NCI-H2227 (cell line): ENCODE measurements at regions not wholly inside any gene's neighbourhood (a gene's known extent, or its start where the extent isn't known, plus 50 kb on each side); places are given as distances from the start of the nearest gene placed in this dataset.
"Not testable (repeated sequence)": the region's sequence is repeated elsewhere in the genome, so short reads cannot be mapped to it uniquely, and the experiment has no call there.

ENCODE experiments used
- DNase-seq: peaks from one replicate; lab custom pipeline; 2025; ENCODE audit not compliant: unreplicated experiment; lab: John Stamatoyannopoulos, UW

DNA sequence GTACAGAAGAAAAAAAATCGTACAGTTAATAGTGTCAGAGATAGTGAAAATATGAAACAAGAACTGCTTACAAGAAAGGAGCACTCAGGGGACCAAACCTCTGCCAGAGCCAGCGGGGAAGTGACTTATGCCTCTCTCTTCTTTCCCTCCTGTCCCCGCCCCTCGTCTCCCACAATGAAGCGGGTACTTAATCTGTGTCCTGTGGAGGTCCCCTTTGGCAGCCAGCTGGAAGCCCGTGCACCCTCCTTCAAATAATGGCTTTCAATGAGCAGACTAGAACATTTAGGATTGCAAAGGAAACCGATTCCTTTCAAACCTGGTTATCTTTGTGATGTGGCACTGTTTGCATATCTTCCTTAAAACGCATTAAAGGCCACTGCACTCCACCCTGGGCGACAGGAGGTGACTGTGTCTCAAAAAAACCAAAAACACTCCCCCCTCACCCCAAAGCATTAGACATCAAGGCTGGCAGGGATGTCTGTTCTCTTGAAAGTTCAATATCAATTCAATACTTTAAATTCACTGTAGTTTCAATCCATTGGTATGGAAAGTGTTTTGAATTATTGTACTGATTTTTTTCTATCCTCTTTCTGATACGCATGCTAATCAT, 51.7 kb downstream of the PPIAL4C start:
- not testable (repeated sequence) for DNase-seq

DNA sequence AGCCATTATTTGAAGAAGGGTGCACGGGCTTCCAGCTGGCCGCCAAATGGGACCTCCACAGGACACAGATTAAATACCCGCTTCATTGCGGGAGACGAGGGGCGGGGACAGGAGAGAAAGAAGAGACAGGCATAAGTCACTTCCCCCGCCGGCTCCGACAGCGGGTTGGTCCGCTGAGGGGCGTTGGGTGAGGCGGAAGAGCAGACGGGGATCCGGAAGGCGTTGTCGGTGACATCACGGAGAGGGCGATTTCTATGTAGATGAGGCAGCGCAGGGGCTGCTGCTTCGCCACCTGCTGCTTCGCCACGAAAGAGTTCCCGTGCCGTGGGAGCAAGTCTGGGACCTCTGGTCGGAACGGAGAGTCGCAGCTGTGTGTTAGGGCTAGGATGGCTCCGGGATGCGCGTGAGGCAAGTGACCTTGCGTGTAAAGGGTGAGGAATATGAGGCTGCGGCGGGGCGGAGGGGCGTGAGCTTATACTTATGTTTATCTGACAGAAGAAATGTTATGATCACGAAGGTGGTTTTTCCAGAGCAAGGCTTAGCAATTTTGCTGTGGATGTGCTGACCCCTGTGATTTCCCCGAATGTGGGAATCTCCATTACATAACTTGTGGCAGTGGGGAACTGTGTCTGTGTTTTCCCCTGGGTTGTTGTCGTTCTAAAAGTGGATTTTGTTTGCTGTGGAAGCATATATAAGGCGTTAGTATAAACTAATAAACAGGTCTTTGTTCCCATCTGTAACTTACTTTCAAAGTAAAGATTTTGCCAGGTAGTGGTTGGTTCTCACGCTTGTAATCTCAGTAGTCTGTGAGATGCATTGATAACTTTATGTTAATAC, 52.9 kb downstream of the PPIAL4C start:
- peak; percentile 93 for DNase-seq

DNA sequence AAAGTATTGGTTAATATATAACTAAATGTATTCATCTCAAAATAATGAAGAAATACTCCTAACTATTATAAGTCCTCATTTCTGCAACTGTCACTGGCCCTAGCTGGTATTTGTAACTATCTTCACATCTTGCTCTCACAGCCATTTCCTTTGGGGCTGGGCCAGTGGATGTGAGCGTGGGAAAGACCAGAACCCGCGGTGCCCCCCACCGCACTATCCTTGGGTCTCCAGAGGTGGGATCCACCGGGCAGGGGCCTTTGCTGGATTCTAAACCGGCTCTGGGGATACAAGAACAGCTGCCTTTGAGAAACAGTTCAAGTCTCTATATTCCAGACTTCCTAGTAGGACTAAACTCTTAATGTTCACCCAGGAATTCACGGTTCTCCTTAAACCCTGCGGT, 54.8 kb downstream of the PPIAL4C start:
- DNase-seq: not testable (repeated sequence)

DNA sequence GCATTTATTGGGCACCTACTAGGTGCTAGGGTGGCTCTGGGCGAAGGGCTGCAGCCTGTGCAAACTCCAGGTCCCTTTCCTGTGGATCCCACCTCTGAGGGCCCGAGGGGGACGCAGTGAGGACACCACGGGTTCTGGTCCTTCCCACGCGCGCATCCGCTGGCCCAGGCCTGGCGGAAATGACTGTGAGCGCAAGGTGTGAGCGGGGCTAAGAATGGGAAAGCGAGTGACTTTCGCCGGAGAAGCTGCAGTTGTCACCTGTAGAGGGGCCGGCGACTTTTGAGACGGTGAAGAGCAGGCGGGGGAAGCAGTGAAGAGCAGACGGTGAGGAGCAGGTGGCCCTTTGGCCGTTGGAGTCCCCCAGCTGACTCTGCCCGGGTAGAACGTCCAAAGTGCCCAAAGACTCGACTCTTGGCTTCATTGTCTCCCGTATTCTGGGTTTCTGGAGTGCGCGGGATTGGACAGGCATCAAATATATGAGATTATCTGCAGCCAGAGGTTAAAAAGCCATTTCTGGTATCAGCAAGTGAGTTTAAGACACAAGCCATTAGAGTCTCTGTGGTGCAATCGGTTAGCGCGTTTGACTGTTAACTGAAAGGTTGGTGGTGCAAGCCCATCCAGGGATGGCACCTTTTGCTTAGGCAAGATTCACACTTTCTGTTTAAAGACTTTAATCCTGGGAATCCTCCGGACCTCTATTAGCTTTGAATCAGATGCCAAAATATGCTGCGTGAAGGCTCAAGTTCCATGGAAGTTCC, 55.4 kb downstream of the PPIAL4C start:
- not testable (repeated sequence) for DNase-seq

DNA sequence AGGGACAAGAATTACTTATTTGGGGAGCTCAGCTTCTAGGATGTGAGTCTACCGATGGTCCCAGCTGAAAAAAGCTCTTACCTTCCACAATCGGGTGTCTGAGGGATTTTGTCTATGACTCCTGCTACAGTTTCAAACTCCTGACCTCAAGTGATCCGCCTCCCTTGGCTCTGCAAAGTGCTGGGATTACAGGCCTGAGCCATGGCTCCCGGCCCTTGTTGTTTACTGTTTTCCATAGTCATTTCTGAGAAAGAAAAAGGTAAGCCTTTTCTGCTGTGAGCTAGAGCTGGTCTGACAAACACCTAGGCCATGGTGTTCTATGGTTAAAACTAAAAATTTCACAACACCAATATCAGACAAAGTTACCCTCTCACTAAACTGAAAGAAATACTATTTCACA, 57.5 kb downstream of the PPIAL4C start:
- not testable (repeated sequence) for DNase-seq

DNA sequence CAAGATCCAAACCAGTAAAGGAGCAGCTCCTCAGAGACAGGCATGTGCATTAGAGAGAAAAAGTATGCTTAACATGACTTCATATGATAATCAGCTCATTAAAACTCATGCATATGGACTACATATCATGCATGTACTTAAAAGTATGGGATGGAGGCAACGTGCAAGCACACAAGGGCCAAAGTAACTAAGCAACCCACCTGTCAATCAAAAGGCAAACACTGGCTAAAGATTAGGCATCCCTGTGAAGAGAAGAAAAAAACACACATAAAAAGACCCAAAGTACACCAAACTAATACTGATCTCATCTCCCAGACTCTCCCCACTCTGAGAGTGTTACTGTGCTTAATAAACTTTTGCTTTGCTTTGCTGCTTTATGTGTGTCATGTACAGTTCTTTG, 61.2 kb downstream of the PPIAL4C start:
- DNase-seq: not testable (repeated sequence)

DNA sequence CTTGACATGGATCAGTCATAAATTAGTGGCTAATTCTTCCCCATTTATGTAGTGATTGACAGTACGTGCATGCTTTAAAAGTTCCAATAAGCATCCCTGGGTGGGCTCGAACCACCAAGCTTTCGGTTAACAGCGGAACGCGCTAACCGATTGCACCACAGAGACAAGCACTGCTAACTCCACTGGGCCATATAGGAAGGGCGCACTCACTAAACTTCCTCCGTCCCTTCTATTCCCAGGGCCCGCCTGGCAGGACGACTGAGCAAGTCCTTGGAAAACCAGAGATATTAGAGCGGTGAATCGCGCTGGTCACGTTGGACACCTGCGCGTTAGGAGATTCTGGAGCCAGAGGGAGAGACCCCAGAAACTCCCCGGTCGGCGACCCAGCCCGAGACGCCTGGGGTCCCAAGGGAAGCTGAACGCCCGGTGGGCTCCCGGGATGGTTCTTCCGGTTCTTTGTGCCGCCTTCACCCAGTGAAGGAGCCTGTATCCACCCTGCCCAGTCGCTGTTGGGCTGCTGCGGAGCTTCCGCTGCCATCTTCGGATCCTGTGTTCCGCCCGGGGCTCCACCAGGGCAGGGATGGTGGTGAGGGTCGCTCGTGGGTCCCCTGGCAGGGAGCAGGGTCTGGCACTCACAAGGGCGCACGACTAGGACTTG, 62.8 kb downstream of the PPIAL4C start:
- peak; percentile 38 for DNase-seq

DNA sequence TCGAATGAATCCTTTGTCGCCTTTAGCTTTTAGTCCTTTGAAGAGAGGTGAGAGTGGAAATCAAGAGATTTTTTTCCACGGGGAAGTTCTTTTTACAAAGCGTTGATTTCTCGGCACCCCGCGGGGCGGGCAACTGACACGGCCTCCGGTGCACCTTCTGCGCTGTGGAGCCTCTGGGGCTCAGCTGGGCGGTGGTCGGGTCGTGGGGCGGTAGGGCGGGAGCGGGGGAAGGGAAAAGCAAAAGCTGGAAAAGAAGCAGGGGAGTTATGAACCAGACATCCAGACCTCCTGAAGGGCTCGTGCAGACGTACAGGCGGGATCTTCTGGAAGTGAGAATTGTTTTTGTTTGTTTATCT, 63.3 kb downstream of the PPIAL4C start:
- DNase-seq: not testable (repeated sequence)

DNA sequence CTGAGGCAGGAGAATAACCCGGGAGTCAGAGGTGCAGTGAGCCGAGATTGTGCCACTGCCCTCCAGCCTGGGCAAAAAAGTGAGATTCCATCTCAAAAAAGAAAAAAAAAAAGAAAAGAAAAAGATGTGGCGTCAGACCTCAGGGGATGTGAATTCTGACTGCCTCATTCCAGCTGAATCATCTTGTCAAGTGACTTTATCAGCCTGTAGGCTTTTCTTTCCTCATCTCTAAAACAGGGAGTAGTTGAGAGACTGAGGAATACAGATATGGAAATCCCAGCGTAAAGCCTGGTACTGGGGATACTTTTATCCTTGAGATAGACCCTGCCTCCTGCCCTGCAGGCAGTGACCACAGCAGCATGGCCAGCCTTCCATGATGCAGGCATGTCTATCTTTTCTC, 74.1 kb downstream of the PPIAL4C start:
- DNase-seq: not testable (repeated sequence)

DNA sequence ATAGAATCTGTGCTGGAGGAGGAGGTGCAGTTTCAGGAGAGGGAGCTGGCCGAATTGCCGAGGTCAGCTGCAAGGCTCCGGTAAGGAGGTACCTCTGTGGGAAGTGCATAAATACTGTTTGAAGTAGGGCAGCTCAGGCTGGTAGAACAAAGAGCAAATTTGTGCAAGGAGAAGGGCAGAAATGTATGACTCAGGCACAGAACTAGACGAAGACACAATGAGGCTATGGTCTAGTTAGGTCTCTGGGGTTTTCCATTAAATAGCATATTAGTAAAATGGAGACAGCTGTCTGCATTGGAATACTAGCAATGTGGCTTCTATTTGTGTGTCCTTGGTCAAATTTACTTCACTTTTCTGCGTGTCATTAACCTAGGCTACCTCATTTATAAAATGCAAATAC, 74.5 kb downstream of the PPIAL4C start:
- DNase-seq: not testable (repeated sequence)

DNA sequence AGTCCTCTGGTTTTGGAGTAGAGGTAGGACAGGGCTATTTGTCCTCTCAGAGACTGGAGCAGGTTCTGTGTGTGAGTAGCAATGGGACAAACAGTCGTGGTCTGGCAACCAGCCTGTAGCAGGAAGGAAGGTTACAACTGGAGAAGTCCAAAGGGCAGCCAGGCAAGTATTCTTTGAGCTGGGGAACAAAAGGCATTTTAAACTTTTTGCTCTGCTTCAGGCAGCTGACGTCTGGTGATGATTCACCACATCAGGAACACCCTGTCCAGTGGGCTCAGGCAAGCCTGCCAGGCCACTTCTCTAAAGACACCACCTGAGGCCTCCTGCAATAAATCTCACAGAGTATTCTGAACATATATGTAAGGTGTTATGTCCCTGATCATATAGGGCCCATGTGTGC, 81.0 kb downstream of the PPIAL4C start:
- DNase-seq: not testable (repeated sequence)

DNA sequence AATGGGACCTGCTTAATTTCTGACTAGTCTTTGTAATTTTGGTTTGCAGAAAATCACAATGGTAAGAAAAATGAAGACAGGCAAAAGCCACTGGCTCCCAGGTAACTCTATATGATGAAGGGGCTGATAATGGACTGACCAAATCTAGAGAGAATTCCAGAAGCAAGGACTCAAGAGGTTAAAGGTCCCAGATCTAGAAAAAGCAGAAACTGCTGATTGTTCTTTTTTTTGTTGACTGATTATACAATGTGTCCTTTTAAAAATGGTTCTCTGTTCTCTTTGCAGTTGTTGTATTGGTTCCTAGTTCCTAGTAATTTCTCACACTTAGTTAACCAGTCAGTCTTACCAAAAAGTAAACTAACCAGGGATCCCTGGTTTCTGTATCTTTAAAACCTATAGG, 81.4 kb downstream of the PPIAL4C start:
- DNase-seq: not testable (repeated sequence)

DNA sequence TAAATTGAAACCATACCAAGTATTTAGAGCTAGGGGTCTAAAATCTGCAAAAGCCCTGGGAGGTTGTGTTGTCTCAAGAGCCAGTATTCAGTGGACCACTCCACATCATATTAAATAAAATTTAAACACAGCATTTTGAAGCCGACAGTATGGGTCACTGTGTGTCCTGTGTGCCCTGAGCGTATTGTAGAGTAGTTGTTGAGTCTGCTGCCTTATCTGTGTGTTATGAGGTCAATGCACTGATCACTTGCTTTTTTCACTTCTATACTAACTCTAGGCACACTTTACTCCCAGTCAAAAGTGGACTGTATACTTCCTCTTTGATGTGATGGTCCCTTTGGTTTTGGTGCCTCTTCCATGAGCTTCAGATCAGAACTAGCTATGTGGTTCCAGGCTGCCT, 81.9 kb downstream of the PPIAL4C start:
- not testable (repeated sequence) for DNase-seq

DNA sequence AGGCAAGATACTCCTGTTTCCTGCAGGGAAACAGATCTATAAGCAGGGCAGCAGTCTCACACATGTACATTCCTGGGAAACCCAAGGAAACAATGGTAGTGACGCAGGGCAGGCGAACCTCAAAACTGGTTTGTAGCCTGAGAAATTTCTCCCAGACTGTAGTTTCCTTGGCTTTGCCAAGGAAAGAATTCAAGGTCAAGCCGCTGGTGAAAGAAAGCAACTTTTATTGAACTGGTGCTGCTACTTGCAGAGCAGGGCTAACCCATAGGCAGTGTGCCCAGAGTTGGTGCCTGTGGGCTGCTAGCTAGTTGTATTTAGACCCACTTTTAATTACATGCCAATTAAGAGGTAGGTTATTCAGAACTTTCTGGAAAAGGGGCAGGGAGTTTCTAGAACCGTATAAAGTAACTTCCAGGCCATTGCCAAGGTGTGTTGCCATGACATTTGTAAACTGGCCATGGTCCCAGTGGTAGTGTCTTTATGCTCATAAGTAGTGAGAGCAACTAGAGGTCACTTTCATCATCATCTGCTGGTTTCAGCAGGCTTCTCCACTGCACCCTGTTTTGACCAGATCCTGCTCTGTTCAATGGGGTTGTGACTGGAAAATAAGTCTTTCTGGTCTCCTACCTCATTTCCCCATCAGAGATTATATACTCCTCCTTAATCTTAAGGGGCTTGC, 89.7 kb downstream of the PPIAL4C start:
- not testable (repeated sequence) for DNase-seq

DNA sequence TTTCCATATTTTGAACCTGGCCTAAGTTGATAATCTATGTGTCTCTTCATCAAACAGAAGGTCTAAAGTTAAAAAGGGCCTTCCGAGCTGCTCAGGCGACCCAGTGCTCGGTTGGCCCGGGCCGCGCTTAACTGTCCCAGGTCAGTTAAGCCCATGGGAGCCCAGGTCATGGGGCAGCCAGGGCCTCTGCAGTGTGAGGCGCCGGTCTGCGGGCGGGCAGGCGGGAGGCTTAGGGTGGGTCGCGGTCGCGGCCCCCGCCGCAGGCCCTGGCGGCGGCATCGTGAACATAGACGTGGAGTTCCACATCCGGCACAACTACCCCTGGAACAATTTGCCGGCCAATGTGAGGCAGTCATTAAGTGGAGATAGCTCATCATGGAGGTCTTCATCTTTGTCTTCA, 91.3 kb downstream of the PPIAL4C start:
- DNase-seq: not testable (repeated sequence)

DNA sequence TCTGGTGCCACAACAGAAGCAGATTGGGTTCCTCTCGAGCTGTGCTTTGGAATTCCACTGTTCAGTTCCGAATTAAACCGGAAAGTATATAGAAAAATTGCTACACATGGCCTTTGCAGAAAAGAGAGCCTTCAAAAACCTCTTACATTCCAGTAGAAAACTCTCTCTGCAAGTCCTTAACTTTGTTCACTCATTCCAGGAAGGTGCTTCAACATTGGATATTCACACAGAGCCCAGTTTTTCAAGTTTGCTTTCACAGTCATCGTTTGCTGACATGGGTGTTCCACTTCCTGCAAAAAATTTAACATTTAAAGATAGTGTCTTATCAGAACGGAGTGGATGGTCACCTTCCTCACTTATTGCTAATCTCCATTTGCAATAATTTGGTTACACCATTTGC, 93.7 kb downstream of the PPIAL4C start:
- not testable (repeated sequence) for DNase-seq

DNA sequence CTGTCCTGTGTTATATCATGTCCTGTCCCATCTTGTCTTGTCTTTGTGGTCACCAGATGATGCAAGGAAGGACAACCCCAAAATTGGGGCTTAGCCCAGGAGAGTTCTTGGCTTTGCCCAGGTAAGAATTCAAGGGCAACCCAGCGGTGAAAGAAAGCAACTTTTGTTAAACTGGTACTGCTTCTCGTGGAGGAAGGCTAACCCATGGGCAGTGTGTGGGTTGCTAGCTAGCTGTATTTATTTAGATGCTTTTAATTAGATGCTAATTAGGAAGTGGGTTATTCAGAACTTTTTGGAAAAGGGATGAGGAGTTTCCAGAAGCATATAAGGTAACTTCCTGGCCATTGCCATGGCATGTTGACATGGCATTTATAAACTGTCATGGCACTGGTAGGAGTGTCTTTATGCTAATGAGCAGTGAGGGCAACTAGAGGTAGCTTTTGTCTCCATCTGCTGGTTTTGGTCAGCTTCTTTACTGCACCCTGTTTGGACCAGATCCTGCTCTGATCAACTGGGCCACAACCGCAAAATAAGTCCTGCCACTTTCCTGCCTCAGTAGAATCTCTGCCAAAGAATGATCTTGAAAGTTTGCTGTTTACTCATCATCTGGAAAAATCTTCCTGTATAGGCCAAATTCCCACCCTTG, 95.8 kb upstream of the FCGR1A start:
- DNase-seq: not testable (repeated sequence)

DNA sequence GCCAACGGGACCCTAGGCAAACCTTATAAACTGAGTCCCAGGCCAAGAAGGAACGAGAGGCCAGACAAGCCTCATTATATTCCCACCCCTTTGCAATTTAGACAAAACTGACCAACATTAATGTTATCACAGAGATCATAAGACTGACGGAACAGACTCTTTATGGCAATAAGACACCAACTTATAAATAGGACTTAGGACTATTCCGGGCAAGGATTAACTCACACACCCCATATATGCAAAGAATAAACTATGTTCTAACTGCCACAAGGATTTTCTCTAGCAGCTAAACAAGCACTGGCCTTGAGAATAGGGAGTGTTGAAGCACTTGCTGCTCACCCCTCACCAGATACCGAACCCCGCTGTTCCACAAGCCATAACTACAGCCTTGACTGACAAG, 91.1 kb upstream of the FCGR1A start:
- not testable (repeated sequence) for DNase-seq

DNA sequence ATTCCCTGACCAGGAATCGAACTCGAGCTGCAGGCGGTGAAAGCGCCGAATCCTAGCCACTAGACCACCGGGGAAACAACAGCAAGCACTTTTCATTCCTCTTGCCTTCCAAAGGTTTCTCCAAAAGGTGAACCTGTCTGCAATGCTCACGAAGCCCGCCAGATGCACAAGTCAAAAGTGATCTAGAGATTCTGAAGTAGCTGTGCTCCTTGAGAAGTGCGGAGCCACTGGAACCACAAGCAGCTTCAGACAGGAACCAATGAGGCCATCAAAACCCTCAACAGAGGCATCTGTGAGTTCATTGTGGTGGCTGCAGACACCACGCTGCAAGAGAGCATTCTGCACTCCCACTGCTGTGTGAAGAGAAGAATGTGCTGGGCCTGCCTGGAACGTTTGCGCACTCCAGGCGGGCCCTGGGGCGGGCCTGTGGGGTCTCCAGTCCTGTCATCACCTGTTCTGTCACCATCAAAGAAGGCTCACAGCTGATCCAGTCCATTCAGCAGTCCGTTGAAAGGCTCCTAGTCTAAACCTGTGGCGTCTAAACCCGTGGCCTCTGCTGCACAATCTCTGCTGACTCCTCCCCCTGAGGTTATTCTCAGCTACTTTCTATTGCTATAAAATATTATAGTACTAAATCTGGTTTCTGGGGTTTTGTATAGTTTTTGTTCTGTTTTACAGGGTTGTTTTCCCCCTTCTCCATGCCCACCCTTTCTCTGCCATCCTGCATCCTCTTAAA, 89.5 kb upstream of the FCGR1A start:
- not testable (repeated sequence) for DNase-seq
